GM12801 (cell line): ENCODE measurements at regions not wholly inside any gene's neighbourhood (a gene's known extent, or its start where the extent isn't known, plus 50 kb on each side); places are given as distances from the start of the nearest gene placed in this dataset.

ENCODE experiments used
- TF ChIP-seq, protein P1 (sequence below): IDR thresholded peaks from one replicate; pipeline ENCODE4 v1.5.1; 2011; ENCODE audit warnings: control low read depth; ENCODE audit not compliant: insufficient read length; ENCODE audit errors: extremely low read depth

DNA sequence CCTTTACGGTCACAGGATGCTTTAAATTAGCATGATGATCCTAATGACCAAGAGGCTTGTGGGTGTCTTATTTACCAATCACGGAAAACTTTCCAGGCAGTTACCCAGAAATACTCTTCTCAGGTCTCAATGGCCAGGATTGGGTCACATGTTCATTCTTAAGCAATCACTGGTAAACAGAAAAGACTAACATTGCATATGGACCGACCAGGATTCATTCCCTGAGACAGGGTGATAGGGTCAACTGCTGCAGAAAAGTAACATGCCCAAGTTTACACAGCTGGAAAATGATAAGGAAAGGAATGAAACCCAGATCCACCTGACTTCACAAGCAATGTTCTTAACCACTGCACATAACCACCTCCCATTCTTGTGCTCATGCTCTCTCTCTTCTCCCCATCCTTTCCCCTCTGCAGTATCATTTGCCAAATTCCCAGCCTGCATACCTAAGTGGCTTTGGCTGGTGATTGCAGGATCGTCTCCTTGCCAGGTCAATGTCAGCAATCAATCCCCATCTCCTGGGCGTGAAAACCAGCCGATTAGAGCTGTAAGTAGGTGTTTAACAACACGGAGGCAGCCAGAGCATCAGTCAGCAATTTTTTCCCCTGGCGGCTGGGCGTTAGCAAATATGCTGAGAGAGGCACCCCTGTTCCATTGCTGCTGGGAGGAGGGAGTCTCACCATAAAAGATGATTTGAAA lies 219.4 kb downstream of the NMUR2 start:
- TF ChIP-seq, protein P1, sequence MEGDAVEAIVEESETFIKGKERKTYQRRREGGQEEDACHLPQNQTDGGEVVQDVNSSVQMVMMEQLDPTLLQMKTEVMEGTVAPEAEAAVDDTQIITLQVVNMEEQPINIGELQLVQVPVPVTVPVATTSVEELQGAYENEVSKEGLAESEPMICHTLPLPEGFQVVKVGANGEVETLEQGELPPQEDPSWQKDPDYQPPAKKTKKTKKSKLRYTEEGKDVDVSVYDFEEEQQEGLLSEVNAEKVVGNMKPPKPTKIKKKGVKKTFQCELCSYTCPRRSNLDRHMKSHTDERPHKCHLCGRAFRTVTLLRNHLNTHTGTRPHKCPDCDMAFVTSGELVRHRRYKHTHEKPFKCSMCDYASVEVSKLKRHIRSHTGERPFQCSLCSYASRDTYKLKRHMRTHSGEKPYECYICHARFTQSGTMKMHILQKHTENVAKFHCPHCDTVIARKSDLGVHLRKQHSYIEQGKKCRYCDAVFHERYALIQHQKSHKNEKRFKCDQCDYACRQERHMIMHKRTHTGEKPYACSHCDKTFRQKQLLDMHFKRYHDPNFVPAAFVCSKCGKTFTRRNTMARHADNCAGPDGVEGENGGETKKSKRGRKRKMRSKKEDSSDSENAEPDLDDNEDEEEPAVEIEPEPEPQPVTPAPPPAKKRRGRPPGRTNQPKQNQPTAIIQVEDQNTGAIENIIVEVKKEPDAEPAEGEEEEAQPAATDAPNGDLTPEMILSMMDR = no peak

DNA sequence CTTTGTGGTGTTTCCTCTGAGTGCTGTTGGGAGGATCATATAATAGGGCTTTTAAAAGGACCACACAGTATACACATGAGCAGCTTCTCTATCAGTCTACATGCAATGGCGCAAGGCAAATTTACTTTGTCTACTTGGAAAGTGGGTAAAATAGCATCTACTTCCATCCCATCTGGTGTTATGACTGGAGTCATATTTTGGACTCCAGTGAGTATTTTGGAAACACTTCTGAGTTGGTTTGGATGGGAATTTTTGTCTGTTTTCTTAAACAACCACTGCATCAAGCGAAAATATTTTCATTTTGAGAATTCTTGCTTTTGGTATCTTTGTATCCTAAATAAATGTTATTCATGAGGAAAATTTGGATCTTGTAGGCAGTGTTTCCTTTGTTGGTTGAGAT lies 220.8 kb downstream of the NMUR2 start:
- TF ChIP-seq, protein P1 = no peak

DNA sequence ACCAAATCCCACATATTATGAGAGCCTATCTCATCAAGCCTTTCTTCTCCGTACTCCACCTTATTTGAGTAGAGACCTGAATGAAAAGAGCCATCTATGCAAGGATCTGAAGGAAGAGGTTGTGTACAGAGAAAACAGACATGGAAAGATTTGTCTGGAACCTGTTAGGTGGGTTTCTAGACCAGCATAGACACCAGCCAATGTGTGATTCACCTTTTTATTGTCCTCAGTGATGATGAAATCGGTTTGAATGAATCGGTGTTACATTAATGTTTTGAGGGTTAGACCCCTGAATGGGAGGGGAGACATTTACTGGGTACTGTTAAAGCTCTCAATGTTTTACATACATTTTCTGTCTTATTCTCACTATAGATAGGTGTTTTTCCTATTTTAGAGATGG lies 223.6 kb downstream of the NMUR2 start:
- TF ChIP-seq, protein P1 = no peak

DNA sequence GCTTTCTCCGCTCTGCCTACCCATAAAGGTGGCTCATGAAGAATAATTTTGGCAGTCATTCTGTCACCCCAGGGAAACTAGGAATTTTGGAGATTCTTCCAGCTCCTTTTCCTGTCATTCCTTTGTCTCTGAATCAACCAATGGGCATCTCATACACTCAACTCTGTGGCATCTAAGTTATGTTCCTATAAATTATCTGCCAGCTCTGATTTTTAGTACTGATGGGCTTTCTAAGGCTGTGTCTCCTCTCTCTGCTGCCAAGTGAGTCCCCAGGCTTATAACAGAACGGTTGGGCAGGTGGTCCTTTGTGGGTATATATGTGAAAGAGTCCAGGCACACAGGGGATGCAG lies 226.8 kb downstream of the NMUR2 start:
- TF ChIP-seq, protein P1 = no peak

DNA sequence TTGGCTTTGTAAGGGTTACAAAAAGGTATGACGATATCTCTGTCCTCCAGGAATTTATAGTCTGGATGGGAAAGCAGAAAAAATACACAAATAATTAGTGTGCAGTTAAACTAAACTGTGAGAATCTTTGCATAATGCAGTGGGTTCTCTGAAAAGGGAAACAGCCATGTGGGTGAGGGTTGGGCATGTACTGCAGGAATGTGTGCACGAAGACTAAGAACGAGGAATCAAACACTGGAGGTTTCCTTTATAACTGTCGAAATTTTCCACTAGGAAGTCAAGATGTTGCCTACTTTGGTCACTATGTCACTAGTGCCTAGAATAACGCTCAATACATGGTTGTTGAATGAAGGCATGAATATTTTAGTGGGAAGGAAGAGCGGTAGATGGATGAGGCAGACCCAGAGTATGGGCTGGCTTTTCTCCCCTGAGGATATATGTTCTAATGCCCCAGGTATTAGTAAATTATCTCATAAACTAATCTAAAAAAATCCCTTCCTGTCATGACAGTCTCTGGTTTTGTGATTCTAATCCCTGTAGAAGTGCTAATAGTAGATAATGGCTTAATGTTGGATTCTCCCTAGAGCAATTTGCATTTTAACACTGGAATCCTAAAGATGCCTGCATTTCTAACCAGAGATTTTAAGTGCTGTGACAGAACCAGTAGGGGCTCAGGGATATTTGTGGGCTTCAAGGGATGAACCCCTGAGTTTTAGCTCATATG lies 227.3 kb downstream of the NMUR2 start:
- TF ChIP-seq, protein P1 = no peak

DNA sequence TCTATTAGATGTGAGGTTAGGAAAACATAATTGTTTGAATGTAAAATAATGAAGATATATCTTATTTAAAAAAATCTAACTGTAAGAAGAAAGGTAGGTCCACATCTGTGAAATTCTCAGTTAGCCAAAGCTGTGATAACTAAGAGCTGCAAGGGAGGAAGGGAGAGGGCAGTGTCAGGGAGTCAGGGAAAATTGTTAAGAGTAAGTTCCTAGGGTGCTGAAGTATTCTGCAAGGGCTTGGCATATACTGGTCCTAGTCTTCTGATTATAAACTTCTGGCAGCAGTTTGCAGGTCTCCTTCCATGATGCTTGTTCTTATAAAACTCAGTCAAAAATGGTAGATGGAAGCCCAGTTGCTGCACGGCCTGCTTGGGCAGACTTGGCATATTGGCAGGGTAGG lies 233.2 kb downstream of the NMUR2 start:
- TF ChIP-seq, protein P1 = no peak

DNA sequence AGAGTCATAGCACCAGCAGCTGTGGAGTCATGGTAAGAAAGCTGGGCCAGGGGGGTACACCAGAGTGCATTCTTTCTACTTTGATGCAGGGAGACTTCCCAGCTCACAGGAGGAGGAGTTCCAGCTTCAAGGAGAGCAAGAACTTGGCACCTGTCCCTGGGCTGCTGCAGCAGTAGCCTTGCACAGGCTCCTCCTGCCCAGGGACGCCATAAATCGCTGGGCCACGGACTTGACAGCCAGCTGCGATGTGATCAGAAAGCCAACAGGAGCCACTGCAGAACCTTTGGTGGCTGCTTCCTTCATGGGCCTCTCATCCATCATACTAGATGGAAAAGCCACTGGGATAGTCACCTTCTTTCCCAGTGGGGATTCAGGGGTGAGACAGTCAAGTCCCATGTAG lies 234.7 kb downstream of the NMUR2 start:
- TF ChIP-seq, protein P1 = no peak
